Stimulated activated CD4-positive, alpha-beta T cell treated with anti-CD3 and anti-CD28 coated beads, Interleukin-4, amount 100 ng/mL, for 4 hours (primary cell): ENCODE measurements at regions not wholly inside any gene's neighbourhood (a gene's known extent, or its start where the extent isn't known, plus 50 kb on each side); places are given as distances from the start of the nearest gene placed in this dataset.

Experiments
- DNase-seq, 2 experiments: peaks; one replicate each; pipeline ENCODE4 v3.0.0-alpha.2; 2020

- DNase-seq = no peak
These were observed 145.8 kb downstream of the ACTL7B start for GRCh38 chr9:108709997-108710396.

GRCh38 chr9:108709126-108709525 is 146.7 kb downstream of the ACTL7B start:
- no peak for DNase-seq

- no peak for DNase-seq
These were observed 147.3 kb downstream of the ACTL7B start for GRCh38 chr9:108708448-108708847.

GRCh38 chr9:108707120-108707519 is 148.7 kb downstream of the ACTL7B start:
- no peak for DNase-seq

- no peak for DNase-seq
These were observed 151.5 kb downstream of the ACTL7B start for GRCh38 chr9:108704156-108704852.

GRCh38 chr9:108703429-108703828 is 152.4 kb downstream of the ACTL7B start:
- no peak for DNase-seq

GRCh38 chr9:108702681-108703080 is 153.1 kb downstream of the ACTL7B start:
- DNase-seq = no peak

GRCh38 chr9:108698801-108699200 is 157.0 kb downstream of the ACTL7B start:
- no peak for DNase-seq

- DNase-seq = no peak
These were observed 157.6 kb downstream of the ACTL7B start for GRCh38 chr9:108698231-108698630.

GRCh38 chr9:108696156-108696555 is 159.6 kb downstream of the ACTL7B start:
- DNase-seq = no peak

- DNase-seq = no peak
These were observed 161.6 kb downstream of the ACTL7B start for GRCh38 chr9:108694170-108694569.

GRCh38 chr9:108691614-108692013 is 164.2 kb downstream of the ACTL7B start:
- DNase-seq = no peak

GRCh38 chr9:108688676-108689075 is 167.1 kb downstream of the ACTL7B start:
- DNase-seq = no peak

- DNase-seq = no peak
These were observed 167.7 kb downstream of the ACTL7B start for GRCh38 chr9:108688051-108688450.

GRCh38 chr9:108687006-108687987 is 168.5 kb downstream of the ACTL7B start:
- DNase-seq = no peak

- no peak for DNase-seq
These were observed 171.3 kb downstream of the ACTL7B start for GRCh38 chr9:108684288-108685025.

- no peak for DNase-seq
These were observed 172.5 kb downstream of the ACTL7B start for GRCh38 chr9:108683245-108683644.

- DNase-seq = no peak
These were observed 173.8 kb downstream of the ACTL7B start for GRCh38 chr9:108681851-108682590.

- no peak for DNase-seq
These were observed 174.8 kb downstream of the ACTL7B start for GRCh38 chr9:108680946-108681345.

- DNase-seq = no peak
These were observed 178.0 kb downstream of the ACTL7B start for GRCh38 chr9:108677776-108678175.

GRCh38 chr9:108676355-108676754 is 179.4 kb downstream of the ACTL7B start:
- DNase-seq = no peak

- DNase-seq = no peak
These were observed 180.1 kb downstream of the ACTL7B start for GRCh38 chr9:108675708-108676107.
